T-helper 17 cell (primary cell): ENCODE measurements at regions not wholly inside any gene's neighbourhood (a gene's known extent, or its start where the extent isn't known, plus 50 kb on each side); places are given as distances from the start of the nearest gene placed in this dataset.

Experiments used
- ATAC-seq: fragments of 150-1000 bp; cut with Tn5 transposase; 2 replicates; pipeline ENCODE4 v1.10.0; 2021; ENCODE audit warnings: mild to moderate bottlenecking, moderate library complexity
- DNase-seq, 3 donors: peaks; one replicate each; pipeline versions ENCODE4 v3.0.0 to v3.0.0-alpha.2; 2020 to 2021
- H3K9me3 ChIP-seq: one replicate; pipeline ENCODE4 v1.7.0; 2013; ENCODE audit warnings: low read length, mild to moderate bottlenecking; ENCODE audit not compliant: control insufficient read depth, poor library complexity, severe bottlenecking
- H3K27ac Mint-ChIP-seq: one replicate; pipeline ENCODE4 v1.8.0; 2022; ENCODE audit warnings: mild to moderate bottlenecking, moderate library complexity, mixed read lengths
- H3K27me3 Mint-ChIP-seq: one replicate; pipeline ENCODE4 v1.8.0; 2022; ENCODE audit warnings: mixed read lengths
- H3K36me3 Mint-ChIP-seq: one replicate; pipeline ENCODE4 v1.8.0; 2022; ENCODE audit warnings: low read depth, mixed read lengths
- H3K4me1 Mint-ChIP-seq: one replicate; pipeline ENCODE4 v1.8.0; 2022; ENCODE audit warnings: mild to moderate bottlenecking, mixed read lengths
- H3K4me3 Mint-ChIP-seq: one replicate; pipeline ENCODE4 v1.8.0; 2022; ENCODE audit warnings: mild to moderate bottlenecking, moderate library complexity, mixed read lengths

- no peaks in the 10 kb centered on the region for H3K36me3 Mint-ChIP-seq
- no peak overlapping the region for H3K27ac Mint-ChIP-seq
- H3K4me3 Mint-ChIP-seq, result no peak overlapping the region
- no peaks in the 10 kb centered on the region for H3K27me3 Mint-ChIP-seq
- H3K4me1 Mint-ChIP-seq, result no peaks in the 10 kb centered on the region
- ATAC-seq (no peak), DNase-seq (no peak)
- H3K9me3 ChIP-seq, result no peaks in the 10 kb centered on the region
These were observed 1321.5 kb upstream of the CELF4 start for GRCh38 chr18:38886861-38887670.

- no peaks in the 10 kb centered on the region for H3K4me1 Mint-ChIP-seq
- no peak overlapping the region for H3K27ac Mint-ChIP-seq
- no peaks in the 10 kb centered on the region for H3K36me3 Mint-ChIP-seq
- ATAC-seq (no peak), DNase-seq (no peak)
- H3K4me3 Mint-ChIP-seq, result no peak overlapping the region
- H3K9me3 ChIP-seq, result no peaks in the 10 kb centered on the region
- H3K27me3 Mint-ChIP-seq, result no peaks in the 10 kb centered on the region
These were observed 1320.6 kb upstream of the CELF4 start for GRCh38 chr18:38886235-38886634.

- Mint-ChIP-seq H3K36me3 (no peaks in the 10 kb centered on the region), H3K27me3 (no peaks in the 10 kb centered on the region), H3K4me3 (no peak overlapping the region), H3K4me1 (no peaks in the 10 kb centered on the region), H3K27ac (no peak overlapping the region)
- DNase-seq (no peak), ATAC-seq (no peak)
- H3K9me3 ChIP-seq, result no peaks in the 10 kb centered on the region
These were observed 1318.5 kb upstream of the CELF4 start for GRCh38 chr18:38884050-38884449.

GRCh38 chr18:38883111-38883510 lies 1317.5 kb upstream of the CELF4 start:
- peaks cover 2% of the 10 kb centered on the region for H3K27me3 Mint-ChIP-seq
- no peaks in the 10 kb centered on the region for H3K36me3 Mint-ChIP-seq

GRCh38 chr18:38879871-38880270 lies 1314.3 kb upstream of the CELF4 start:
- no peak overlapping the region for H3K4me3 Mint-ChIP-seq
- peaks cover 6% of the 10 kb centered on the region for H3K27me3 Mint-ChIP-seq
- no peaks in the 10 kb centered on the region for H3K4me1 Mint-ChIP-seq
- DNase-seq (no peak), ATAC-seq (no peak)
- no peaks in the 10 kb centered on the region for H3K9me3 ChIP-seq
- no peaks in the 10 kb centered on the region for H3K36me3 Mint-ChIP-seq
- no peak overlapping the region for H3K27ac Mint-ChIP-seq

More at GRCh38 chr18:38883111-38883510, 1317.5 kb upstream of the CELF4 start:
- ATAC-seq (no peak), DNase-seq (no peak)
- Mint-ChIP-seq H3K4me1 (no peaks in the 10 kb centered on the region), H3K4me3 (no peak overlapping the region), H3K27ac (no peak overlapping the region)
- H3K9me3 ChIP-seq, result no peaks in the 10 kb centered on the region

- H3K4me1 Mint-ChIP-seq, result no peaks in the 10 kb centered on the region
- H3K4me3 Mint-ChIP-seq, result no peak overlapping the region
- DNase-seq, result no peak
- no peaks in the 10 kb centered on the region for H3K36me3 Mint-ChIP-seq
- H3K9me3 ChIP-seq, result no peaks in the 10 kb centered on the region
- no peaks in the 10 kb centered on the region for H3K27me3 Mint-ChIP-seq
- no peak for ATAC-seq
- no peak overlapping the region for H3K27ac Mint-ChIP-seq
These were observed 1306.7 kb upstream of the CELF4 start for GRCh38 chr18:38872342-38872741.

- H3K4me1 Mint-ChIP-seq, result no peaks in the 10 kb centered on the region
- no peak overlapping the region for H3K27ac Mint-ChIP-seq
- no peaks in the 10 kb centered on the region for H3K27me3 Mint-ChIP-seq
- no peak for DNase-seq
- no peaks in the 10 kb centered on the region for H3K9me3 ChIP-seq
- no peaks in the 10 kb centered on the region for H3K36me3 Mint-ChIP-seq
- H3K4me3 Mint-ChIP-seq, result no peak overlapping the region
- no peak for ATAC-seq
These were observed 1303.2 kb upstream of the CELF4 start for GRCh38 chr18:38868757-38869156.

- Mint-ChIP-seq H3K4me1 (no peaks in the 10 kb centered on the region), H3K27me3 (no peaks in the 10 kb centered on the region), H3K36me3 (no peaks in the 10 kb centered on the region), H3K4me3 (no peak overlapping the region), H3K27ac (no peak overlapping the region)
- ATAC-seq (no peak), DNase-seq (no peak)
- H3K9me3 ChIP-seq, result no peaks in the 10 kb centered on the region
These were observed 1302.1 kb upstream of the CELF4 start for GRCh38 chr18:38867680-38868079.

- H3K9me3 ChIP-seq, result no peaks in the 10 kb centered on the region
- no peaks in the 10 kb centered on the region for H3K4me1 Mint-ChIP-seq
- no peak overlapping the region for H3K4me3 Mint-ChIP-seq
- DNase-seq (no peak), ATAC-seq (no peak)
- H3K27ac Mint-ChIP-seq, result no peak overlapping the region
- no peaks in the 10 kb centered on the region for H3K36me3 Mint-ChIP-seq
- no peaks in the 10 kb centered on the region for H3K27me3 Mint-ChIP-seq
These were observed 1285.9 kb upstream of the CELF4 start for GRCh38 chr18:38851526-38851925.

- H3K27ac Mint-ChIP-seq, result no peak overlapping the region
- no peaks in the 10 kb centered on the region for H3K36me3 Mint-ChIP-seq
- no peak for ATAC-seq
- H3K9me3 ChIP-seq, result no peaks in the 10 kb centered on the region
- H3K4me3 Mint-ChIP-seq, result no peak overlapping the region
- no peak for DNase-seq
- no peaks in the 10 kb centered on the region for H3K4me1 Mint-ChIP-seq
- no peaks in the 10 kb centered on the region for H3K27me3 Mint-ChIP-seq
These were observed 1281.7 kb upstream of the CELF4 start for GRCh38 chr18:38847326-38847725.

- H3K4me3 Mint-ChIP-seq, result no peak overlapping the region
- H3K9me3 ChIP-seq, result no peaks in the 10 kb centered on the region
- DNase-seq, result no peak
- no peaks in the 10 kb centered on the region for H3K4me1 Mint-ChIP-seq
- no peaks in the 10 kb centered on the region for H3K36me3 Mint-ChIP-seq
- H3K27ac Mint-ChIP-seq, result no peak overlapping the region
- no peak for ATAC-seq
- H3K27me3 Mint-ChIP-seq, result no peaks in the 10 kb centered on the region
These were observed 1277.7 kb upstream of the CELF4 start for GRCh38 chr18:38843291-38843690.

GRCh38 chr18:38826247-38826646 lies 1260.6 kb upstream of the CELF4 start:
- Mint-ChIP-seq H3K27ac (no peak overlapping the region), H3K4me1 (no peaks in the 10 kb centered on the region), H3K27me3 (no peaks in the 10 kb centered on the region), H3K4me3 (no peak overlapping the region), H3K36me3 (no peaks in the 10 kb centered on the region)
- DNase-seq (no peak), ATAC-seq (no peak)
- H3K9me3 ChIP-seq, result no peaks in the 10 kb centered on the region

- no peaks in the 10 kb centered on the region for H3K36me3 Mint-ChIP-seq
- H3K4me3 Mint-ChIP-seq, result no peak overlapping the region
- no peak overlapping the region for H3K27ac Mint-ChIP-seq
- no peaks in the 10 kb centered on the region for H3K4me1 Mint-ChIP-seq
- ATAC-seq, result no peak
- no peak for DNase-seq
- H3K9me3 ChIP-seq, result no peaks in the 10 kb centered on the region
- H3K27me3 Mint-ChIP-seq, result no peaks in the 10 kb centered on the region
These were observed 1245.6 kb upstream of the CELF4 start for GRCh38 chr18:38811209-38811608.

GRCh38 chr18:38810789-38811188 lies 1245.2 kb upstream of the CELF4 start:
- no peak for DNase-seq
- no peaks in the 10 kb centered on the region for H3K9me3 ChIP-seq
- Mint-ChIP-seq H3K4me1 (no peaks in the 10 kb centered on the region), H3K27me3 (no peaks in the 10 kb centered on the region), H3K36me3 (no peaks in the 10 kb centered on the region), H3K4me3 (no peak overlapping the region), H3K27ac (no peak overlapping the region)
- ATAC-seq, result no peak
